ENCODE measurements at regions not wholly inside any gene's neighbourhood (a gene's known extent, or its start where the extent isn't known, plus 50 kb on each side); places are given as distances from the start of the nearest gene placed in this dataset.

DNA sequence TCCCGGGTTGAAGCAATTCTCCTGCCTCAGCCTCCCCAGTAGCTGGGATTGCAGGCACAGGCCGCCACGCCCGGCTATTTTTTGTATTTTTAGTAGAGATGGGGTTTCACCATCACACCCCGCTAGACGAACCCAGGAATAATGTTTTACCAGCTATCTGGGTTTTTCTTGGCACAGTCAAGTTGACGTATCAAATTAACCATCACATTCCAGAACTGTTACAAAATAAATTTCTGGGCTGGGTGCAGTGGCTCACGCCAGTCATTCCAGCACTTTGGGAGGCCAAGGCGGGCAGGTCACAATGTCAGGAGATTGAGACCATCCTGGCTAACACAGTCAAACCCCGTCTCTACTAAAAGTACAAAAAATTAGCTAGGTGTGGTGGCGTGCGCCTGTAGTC, 501.2 kb downstream of the SHISA9 start:
- no peak for DNase-seq

DNA sequence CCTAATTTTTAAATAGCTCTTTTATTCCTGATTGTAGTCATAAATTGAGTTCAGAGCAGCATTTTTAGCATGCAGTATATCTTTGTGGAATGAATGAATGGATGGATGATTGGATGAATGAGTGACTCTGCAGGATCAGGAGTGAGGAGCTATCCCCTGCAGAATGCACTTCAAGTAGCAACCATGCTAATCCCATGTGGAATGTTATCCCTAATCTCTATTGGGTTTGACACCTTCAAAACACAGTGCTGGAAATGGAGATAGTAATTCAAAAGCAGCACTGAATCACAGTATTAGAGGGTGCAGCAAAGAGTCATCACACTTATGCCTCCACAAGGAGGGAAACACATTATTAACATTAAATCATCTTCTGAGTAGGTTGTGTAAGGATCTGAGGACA, 501.9 kb downstream of the SHISA9 start:
- no peak for DNase-seq

DNA sequence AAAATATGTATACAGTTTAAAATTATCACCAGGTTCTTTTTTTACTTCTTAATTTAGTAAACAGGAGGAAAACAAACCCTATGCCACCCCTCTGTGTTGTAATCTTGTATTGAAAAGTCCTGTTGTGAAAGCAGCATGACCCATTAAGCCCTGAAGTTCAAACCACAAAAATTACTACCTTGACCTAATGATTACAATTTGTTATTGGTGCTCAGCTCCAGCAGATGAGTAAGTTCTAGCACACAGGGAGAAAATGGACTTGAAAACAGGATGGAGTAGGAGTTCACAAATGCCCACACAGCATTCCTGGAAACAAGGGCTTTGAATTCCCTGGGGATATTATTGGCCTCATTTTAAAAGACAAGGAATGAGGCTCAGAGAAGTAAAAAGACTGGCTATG, 505.8 kb upstream of the ERCC4 start:
- no peak for DNase-seq

DNA sequence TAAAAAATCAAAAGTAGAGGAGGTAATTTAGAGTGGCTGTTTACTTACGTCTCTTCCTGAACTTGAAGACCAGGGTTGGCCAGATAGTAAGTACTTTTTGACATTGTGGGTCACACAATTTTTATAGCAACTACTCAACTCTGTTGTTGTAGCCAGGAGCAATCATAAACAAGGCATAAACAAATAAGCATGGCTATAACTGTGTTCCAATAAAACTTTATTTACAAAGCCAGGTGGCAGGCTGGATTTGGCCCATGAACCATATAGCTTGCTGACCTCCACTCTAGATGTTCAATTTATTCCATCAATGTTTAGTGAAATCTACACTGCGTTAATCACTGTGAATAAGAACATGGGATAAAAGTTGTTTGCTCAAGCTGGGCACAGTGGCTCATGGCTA, 500.4 kb upstream of the ERCC4 start:
- DNase-seq = no peak

DNA sequence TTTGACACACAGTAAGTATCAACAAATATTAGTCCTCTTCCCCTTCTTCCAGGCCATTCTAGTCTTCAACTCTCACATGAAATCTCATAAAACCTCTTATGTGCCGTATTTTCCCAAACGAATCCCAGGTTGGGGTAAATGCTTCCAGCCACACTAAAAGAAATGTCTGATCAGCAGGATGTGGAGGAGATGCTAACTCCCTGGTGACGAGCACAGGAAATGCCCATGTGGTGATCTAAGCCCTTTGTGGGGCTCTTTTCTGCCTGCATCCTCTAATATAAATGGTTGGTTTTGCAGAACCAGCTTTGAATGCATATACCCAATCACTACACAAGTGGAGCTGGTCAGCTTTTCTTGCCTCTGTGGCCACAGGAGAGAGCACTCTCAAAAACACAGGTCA, 498.2 kb upstream of the ERCC4 start:
- no peak for DNase-seq

DNA sequence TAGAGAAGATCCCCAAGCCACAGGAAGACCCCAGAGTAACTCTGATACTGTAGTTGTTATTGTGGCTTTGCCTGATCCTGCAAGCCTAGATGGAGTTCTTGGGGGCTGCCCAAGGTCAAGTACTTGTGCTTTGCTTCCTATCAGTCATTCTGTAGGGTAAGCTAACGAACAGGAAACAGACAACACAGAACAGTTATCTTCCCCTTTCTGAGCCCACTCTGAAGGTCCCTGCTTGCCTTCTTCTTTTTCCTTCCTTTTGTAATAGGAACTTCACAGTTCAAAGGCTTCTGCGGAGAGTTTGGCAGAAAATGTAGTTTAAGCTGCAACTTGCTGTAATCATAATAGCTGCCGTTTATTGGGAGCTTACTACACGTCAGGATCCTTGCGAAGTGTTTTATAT, 494.1 kb upstream of the ERCC4 start:
- DNase-seq = no peak

DNA sequence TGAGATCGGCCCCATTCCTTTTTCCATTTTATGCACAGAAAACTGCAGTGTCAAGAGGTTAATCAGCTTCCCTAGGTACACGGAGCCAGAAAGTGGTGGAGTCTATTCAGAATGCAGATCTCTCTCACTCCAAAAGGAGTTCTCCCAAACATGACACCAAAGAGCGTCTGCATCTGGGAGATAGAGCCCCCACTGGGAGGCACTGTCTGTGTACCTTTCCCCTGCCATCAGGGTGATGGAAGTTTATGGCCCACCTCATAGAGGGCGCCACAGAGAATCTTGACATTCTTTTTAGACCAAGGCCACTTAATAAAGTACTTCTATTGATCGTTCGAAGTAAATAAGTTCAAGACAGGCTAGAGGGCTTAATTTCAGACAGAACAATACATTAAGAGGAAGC, 493.7 kb upstream of the ERCC4 start:
- DNase-seq = no peak

DNA sequence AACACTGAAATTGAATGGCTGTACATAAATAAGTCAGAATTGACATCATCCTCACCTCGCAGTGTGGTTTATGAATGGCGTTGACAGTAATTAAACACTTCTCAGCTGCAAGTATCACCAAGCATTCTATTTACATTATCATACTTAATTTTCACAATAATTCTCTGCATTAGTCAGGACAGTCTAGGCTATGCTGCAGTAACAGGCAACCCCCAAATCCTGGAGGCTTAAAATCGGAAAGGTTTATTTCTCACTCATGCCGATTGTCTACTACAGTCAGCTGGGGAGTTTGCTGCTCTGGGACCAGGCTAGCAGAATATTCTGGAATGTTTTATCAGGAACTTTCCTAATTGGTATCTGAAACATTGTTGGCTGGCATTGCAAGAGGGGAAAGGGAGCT, 493.2 kb upstream of the ERCC4 start:
- DNase-seq = no peak

DNA sequence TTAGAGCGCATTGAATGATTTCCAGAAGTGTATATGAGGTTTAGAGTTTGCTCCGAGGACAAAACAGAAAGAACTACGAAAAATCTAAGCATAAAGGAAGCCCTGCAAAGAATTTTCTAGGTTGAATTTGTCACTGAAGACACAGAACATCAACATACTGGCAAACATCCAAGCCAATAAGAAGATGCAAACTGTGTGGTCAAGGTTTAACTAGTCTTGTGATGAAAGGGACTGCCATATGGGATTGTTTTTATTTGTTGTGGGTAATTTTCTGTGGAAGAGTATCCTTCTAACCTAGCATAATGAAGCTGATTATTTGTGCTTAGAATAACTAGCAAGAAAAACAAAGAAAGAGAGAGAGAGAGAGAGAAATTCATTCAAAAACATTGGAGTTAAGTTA, 492.0 kb upstream of the ERCC4 start:
- DNase-seq = peak; percentile 43

DNA sequence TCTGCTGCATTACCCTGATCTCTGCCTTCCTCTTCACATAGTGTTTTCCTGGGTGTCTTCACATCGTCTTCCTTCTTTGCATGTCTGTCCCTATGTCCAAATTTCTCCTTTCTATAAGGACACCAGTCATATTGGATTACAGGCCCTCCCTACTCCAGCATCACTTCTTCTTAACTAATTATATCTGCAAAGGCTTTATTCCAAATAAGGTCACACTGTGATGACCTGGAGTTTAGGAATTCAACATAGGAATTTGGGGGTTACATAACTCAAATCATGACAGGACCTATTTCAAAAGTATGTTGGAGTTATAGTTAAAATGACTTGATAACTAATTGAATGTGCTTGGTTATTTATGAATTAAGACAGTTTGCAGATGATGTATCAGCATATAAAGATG, 490.5 kb upstream of the ERCC4 start:
- DNase-seq = no peak

DNA sequence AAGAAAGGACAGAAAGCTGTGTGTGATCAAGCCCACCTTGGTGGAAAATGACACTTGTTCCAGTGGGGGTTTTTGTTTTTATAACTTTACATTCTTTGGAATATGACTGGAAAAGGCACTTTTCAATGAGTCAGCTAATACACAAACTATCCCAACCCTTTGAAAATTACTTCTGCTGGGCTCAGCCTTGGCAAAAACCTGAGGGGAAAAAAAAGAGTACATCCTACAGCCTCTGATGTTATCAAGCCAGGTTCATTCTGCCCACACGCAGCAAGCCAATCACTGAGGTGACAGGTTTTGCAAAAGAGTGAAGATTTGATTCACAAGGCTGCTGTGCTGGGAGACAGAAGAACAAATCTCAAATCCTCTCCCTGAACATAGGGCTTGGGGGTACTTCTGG, 484.5 kb upstream of the ERCC4 start:
- DNase-seq = no peak

DNA sequence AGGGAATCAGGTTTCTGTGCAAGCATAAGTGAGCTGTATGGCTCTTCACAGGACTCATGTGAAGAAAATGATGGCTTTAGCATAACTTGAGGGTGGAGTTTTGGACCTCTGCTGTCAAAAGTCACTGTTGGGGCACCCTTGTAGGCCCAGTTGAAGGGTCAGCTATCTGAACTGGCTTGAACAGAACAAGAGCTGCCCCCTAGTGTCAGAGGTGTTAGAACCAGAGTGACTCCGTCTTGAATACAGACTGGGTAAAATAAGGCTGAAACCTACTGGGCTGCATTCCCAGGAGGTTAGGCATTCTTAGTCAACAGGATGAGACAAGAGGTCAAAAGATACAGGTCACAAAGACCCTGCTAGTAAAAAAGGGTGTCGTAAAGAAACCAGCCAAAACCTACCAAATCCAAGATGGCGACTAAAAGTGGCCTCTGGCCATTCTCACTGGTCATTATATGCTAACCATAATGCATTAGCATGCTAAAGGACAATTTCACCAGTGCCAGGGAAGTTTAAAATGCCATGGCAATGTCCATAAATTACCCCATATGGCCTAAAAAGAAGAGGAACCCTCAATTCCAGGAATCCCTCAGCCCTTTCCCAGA, 484.0 kb upstream of the ERCC4 start:
- DNase-seq = no peak

DNA sequence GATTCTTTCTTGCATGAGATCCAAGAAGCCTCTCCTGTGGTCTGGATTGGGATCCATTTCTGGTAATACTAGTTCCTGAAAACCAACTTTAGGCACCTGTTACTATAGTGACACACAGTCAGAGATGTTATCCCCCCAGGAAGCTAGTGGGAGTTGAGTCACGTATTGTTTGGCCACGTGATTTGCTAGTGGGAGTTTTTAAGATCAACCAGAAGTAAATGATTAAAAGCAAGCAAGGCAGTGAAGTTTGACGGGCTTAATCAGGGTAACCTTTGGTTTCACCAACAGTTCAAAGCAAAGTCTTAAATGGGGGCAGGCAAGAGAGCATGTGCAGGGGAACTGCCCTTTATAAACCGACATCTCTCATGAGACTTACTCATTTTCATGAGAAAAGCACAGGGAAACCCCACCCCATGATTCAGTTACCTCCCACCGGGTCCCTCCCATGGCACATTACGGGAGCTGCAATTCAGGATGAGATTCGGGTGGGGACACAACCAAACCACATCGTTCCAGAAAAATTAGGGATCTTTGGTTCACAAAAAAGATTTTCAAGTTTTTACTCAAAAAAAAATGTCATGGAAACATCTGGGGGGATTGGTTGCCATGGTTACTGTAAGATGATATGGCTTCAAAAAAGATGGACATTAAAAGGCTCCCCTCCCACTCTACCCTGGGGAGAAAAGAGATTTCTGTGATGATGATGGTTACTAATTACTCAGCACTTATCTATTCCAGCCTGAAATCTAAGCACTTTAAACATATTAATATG, 483.1 kb upstream of the ERCC4 start:
- no peak for DNase-seq

DNA sequence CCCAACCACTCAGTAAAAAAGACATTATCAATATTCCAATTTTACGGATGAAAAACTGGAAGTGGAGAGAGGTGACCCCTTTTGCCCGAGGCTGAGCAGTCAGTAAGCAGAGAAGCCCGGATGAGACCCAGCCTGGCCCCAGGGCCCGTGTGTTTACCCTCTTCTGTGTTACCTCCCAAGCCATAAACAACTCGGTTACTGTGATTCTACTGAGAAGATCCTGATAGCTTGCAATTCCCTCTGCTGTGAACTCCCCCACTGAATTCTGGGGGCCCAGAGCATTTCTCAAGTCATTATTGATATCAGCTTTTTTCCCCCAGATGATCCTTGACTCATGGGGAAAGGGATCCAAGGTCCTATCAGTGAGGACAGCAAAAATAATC, 482.6 kb upstream of the ERCC4 start:
- DNase-seq = no peak

DNA sequence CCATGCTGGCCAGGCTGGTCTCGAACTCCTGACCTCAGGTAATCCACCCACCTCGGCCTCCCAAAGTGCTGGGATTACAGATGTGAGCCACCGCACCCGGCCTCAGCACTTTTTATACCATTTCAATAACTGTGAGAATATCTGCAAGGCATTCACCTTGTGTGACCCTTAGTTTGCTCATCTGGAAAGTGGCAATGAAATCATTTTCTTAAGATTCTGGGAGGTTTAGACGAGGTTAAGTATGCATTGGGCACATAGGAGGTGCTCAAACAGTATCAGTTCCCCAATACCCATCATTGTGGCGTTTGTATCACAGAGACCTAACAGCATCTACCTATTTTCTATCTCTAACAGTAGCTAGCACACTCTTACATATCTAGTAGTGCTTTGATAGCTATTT, 481.9 kb upstream of the ERCC4 start:
- DNase-seq = no peak

DNA sequence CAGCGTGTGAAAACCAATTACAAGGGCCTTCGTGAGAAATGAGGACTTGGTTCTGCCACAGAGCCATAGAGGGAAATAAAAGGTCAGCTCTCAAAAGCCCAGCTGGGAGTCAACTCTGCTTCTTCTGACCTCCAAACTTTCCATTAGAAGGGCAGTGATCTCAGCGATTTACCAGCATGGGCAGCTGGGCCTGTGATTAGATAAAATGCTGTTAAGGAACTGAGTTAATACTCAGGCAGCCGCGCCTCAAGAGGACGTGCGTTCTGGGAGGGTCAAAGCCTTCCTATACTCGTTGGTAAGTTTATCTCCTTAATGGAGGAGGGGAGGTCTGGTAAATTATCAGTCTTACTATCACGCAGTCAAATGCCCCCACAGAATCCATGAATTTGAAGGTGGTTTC, 480.2 kb upstream of the ERCC4 start:
- DNase-seq = no peak

DNA sequence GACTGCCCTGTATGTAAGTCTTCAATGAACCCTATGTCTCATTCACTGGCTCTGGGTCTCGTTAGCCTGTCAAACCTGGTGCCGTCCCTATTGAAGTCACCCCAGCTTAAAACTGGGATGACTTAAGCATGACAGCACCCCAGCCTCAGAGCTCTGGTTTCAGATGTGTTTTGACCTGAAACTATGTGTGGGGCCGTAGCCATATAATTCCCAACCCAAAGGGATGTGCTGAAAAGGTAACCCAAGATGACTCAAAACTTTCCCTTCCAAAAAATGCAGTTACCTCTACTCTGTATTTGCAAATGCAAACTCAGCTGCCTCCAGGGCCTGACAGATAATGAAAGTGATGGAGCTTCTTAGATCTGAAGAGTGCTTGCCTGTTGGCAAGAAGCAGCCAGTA, 478.3 kb upstream of the ERCC4 start:
- DNase-seq = no peak

DNA sequence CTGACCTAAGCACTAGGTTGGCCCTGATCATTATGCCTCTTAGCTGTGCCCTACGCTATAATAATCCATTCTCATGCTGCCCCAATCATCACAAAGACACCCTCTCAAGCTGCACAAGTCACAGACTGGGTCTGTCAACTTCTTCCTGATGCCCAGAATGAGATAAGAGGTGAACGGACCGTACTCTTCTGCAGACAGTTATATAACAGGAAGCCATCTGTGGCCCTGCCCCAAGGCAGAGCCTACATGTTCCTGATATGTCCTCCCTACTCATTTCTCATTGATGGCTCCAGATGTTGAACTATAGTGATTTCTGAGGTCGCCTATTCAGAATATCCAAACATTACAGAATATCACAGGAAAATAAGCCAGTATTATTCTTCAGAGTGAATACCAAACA, 471.6 kb upstream of the ERCC4 start:
- DNase-seq = no peak

DNA sequence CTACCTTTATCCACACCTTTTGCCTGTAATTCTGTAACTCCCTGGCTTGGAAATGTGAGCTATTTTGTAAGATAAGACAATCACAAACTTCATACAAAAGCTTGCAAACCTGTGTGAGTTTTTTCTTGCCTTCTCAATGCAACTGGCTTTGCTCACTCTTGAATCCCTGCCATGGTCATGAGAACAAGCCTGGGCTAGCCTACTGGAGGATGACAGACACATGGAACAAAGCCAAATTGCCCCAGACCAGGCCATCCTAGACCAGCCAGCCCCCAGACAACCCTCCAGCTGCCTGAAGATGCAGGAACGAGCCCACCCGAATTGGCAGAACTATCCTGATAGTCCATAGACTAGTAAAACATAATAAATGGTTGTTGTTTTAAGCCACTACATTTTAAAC, 466.6 kb upstream of the ERCC4 start:
- peak; percentile 92 for DNase-seq

DNA sequence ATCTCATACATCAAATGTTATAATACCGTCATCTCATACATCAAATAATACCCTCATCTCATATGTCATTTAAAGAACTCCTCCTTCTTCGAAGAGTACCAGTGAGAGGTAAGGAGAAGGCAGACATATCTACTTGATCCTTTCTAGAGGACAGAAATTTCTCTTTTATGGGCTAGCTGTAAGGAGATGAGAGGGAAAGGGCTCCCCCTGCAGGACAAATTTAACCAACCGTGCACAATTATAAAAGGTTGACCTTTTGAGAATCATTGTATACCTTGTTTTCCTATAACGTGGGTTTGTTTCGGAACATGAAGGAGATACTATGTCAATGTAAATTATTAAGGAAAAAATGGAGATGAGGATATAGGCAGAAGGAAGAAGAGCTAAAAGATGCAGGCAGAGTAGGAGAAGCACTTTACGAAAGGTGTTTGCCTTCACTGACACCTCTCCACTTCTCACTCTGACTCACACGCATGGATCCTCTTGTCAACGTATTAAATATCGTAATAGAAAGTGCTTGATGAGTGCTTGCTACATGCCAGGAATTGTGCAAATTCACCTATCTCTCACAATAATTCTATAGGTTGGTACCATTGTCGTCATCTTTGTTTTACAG, 465.9 kb upstream of the ERCC4 start:
- peak; percentile 53 for DNase-seq

DNA sequence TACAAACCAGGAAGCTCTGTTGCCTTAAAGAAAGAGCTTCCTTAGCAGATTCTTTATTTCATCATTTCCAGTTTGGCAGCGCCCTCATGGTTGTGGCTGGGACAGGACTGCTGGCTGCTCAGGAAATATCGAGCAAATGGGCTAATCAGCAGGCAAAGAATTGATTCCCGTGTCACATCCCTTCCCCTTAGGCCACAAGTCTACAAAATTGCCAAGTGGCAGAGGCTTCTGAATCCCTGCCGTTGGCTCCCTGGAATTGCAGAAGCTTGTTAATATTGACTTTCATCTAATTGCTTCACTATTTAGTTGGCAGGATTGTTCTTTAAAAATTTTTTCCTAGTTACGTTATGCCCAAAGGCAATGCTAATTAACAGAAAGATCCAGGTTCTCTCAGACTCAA, 456.3 kb upstream of the ERCC4 start:
- DNase-seq = no peak

DNA sequence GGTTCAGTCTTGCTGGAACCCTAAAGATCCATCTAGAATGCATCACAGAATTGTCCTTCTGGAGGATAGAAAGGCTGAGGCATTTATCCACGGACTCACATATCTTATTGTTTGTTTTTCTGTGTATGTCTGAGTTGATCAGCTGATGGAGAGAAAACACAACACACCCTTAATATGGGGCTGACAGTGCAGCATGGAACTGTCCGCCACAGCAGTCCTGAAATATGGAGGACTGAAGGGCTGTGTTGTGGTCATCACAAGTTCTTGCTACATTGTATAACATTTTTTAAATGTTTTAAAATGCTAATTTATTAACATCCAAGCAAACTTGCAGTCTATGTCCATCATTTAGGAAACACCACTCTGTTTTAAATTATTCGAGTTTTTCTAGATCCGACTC, 448.9 kb upstream of the ERCC4 start:
- DNase-seq = no peak

DNA sequence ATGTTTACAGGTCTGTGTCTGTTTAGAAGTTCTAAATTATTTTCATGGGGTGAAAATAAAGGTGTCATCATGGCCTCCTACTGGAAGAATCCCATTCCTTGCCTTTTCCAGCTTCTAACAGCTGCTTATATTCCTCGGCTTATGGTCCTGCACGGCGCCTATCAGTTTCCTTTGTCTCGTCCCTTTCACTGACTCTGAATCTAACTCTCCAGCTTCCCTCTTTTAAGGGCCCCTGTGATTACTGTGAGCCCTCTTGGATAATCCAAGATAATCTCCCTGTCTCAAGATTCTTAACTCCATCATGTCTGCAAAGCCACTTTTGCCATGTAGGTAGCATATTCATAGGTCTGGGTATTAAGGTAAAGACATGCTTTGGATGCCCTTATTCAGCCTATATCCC, 441.0 kb upstream of the ERCC4 start:
- DNase-seq = no peak

DNA sequence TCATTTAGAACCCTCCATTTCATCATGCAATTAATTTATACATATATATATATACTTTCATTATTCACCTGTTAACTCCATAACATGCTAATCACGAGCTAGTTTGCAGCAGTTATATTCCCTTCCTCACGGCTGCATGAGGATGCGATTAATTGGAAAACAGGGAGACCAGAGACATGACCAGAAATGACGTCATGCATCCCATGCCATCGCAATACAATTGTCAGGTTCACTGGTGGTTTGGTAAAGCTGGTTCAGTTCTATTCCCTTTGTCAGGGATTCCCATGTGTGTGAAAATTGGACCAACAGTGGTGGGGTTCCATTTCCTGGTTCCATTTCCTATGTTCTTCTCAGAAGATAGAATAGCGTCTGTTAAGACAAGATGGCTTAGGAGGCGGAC, 440.4 kb upstream of the ERCC4 start:
- no peak for DNase-seq

DNA sequence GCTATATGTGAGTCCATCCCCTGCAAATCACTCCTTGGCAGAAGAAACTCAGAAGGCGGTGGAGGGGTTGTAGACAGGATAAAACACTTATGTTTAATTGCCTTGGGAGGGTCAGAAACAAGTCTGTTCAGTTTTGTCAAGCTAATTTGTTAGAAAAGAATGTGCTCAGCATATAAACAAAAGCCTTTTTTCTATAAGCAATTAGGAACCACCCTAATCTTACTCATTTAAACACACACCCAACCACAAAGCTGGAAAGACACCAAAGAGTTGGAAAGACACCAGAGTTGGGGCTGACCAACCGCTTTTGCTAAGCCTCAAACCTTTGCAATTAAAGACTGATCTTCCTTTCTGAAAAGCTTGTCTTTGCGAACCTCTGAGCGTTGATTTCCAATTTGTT, 439.2 kb upstream of the ERCC4 start:
- peak; percentile 71 for DNase-seq
